Stomach (tissue), 4 donors: ENCODE measurements at regions not wholly inside any gene's neighbourhood (a gene's known extent, or its start where the extent isn't known, plus 50 kb on each side); places are given as distances from the start of the nearest gene placed in this dataset.

Experiments
- EP300 ChIP-seq: sonication (generic); formaldehyde crosslinking; IDR thresholded peaks from one replicate; pipeline ENCODE4 v1.6.1; 2017; ENCODE audit warnings: antibody characterized with exemption
- POLR2A ChIP-seq, 4 donors: fragments of 450-650 bp; IDR thresholded peaks; one replicate each; pipeline ENCODE4 v1.6.1; 2016; ENCODE audit warnings: antibody characterized with exemption in 4 of 4, control low read depth in 2 of 4, mild to moderate bottlenecking in 1 of 4, moderate library complexity in 1 of 4
- TF ChIP-seq, protein P1 (sequence below), 7 experiments: fragments of 450-650 bp in 4 of 7; fragments of 200-600 bp in 3 of 7; sonication (generic) in 3 of 7; IDR thresholded peaks; one replicate each; pipeline ENCODE4 v1.5.1; 2016 to 2019; ENCODE audit warnings: antibody characterized with exemption in 7 of 7, control low read depth in 2 of 7, mild to moderate bottlenecking in 1 of 7

DNA sequence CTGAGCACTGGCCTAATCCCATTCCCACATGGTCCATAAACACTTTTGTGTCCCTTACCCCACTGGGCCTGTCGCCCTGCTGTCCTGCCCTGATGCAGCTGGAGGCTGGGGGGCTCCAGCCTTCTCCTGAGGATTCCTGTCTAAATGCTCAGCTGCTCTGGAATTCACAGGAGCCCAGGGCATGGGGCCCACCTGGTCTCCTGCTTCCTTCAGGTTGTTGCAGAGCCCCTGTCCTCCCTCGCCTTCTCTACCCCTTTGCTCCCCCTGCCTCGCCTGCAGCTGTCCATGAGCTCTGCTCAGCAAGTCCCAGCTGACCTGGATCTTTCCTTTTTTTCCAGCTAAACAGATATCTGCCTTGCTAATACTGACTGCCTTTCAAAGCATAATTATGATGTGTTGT, 286.9 kb downstream of the XXYLT1 start:
- TF ChIP-seq, protein P1, sequence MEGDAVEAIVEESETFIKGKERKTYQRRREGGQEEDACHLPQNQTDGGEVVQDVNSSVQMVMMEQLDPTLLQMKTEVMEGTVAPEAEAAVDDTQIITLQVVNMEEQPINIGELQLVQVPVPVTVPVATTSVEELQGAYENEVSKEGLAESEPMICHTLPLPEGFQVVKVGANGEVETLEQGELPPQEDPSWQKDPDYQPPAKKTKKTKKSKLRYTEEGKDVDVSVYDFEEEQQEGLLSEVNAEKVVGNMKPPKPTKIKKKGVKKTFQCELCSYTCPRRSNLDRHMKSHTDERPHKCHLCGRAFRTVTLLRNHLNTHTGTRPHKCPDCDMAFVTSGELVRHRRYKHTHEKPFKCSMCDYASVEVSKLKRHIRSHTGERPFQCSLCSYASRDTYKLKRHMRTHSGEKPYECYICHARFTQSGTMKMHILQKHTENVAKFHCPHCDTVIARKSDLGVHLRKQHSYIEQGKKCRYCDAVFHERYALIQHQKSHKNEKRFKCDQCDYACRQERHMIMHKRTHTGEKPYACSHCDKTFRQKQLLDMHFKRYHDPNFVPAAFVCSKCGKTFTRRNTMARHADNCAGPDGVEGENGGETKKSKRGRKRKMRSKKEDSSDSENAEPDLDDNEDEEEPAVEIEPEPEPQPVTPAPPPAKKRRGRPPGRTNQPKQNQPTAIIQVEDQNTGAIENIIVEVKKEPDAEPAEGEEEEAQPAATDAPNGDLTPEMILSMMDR (IDR thresholded peaks at IDR 0.05), result no peak
- TF ChIP-seq POLR2A (IDR thresholded peaks at IDR 0.05) (no peak), EP300 (no peak)
